ENCODE measurements at regions not wholly inside any gene's neighbourhood (a gene's known extent, or its start where the extent isn't known, plus 50 kb on each side); places are given as distances from the start of the nearest gene placed in this dataset.

GRCh38 chr15:60128710-60129109 is 124.6 kb downstream of the FOXB1 start:
- TF ChIP-seq REST (IDR thresholded peaks at IDR 0.05): no peak
- no peak for TF ChIP-seq RCOR1 (IDR thresholded peaks at IDR 0.05; ENCODE audit: low read depth, low read length)
- no peak for TF ChIP-seq ZFP36 (IDR thresholded peaks at IDR 0.05; ENCODE audit: borderline replicate concordance, partially characterized antibody)

Measured in A549 (cell line).